GM21619 (cell line): ENCODE measurements at regions not wholly inside any gene's neighbourhood (a gene's known extent, or its start where the extent isn't known, plus 50 kb on each side); places are given as distances from the start of the nearest gene placed in this dataset.
"Not testable (repeated sequence)": the region's sequence is repeated elsewhere in the genome, so short reads cannot be mapped to it uniquely, and the experiment has no call there.

ENCODE experiments used
- ATAC-seq: cut with Tn5 transposase; IDR thresholded peaks from one replicate; pipeline ENCODE4 v1.9.1; 2021; ENCODE audit not compliant: unreplicated experiment

DNA sequence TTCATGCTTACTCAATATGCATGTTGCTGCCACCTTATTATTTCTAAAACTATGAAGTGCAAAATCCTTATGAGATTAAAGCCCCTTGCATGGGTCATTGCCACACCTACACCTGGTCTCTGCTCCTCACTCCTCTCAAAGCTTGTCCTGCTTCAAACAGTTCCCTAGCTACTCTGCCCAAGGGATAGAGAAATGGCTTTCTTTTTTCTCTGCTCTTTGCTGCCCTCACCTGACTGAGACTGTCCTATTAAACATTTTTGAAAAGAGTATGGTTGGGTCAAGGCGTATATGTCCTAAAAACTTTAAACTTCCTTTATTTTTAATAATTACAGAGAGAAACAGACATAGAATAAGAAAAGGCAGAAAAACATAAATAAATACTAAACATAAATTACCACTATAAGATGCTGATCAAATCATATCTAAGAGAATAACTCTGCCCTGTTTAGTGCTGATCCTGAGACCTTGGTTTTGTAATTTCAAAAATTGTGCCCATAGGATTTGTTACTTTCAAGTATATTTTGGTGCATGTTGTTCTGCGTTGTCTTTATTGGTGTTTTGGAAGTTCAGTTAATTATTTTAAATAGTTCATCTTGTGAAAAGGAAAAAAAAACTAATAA lies 704.9 kb upstream of the PABPC4L start:
- ATAC-seq = no peak

DNA sequence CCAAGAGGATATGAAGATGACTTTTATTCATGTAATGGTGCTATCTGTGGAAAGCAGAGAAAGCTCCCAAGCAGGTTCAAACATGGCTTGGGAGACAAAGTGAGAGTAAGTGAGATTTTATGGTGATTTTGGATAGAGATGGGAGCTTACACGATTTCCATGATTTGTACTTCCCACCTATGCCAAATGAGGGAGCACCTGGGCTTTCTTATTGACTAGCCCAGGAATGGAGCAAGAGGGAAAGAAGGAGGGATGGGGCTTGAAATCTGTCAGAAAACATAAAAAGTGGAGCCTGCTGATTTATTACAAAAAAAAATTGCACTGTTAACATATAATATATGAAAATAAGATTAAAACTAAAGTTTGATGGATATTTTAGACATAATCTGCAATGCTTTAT lies 703.5 kb upstream of the PABPC4L start:
- ATAC-seq = no peak

DNA sequence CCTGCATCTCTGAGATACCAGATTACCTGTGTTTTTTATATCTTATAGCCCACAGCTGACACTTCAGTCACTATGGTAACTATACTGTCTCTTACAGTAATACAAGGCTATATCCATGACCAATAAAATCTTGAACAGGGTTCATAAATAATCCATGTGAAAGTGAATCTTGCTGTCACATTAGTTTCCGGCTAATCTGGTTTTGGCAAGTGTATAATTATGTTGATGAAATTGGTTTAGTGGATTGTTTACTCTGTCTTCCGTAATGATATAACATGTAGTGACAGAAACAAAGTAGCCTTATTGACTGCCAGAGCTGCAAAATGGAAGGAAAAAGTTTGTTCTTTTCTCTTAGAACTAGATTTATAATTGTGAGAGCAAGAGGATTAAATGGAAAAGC lies 686.6 kb upstream of the PABPC4L start:
- ATAC-seq = no peak

DNA sequence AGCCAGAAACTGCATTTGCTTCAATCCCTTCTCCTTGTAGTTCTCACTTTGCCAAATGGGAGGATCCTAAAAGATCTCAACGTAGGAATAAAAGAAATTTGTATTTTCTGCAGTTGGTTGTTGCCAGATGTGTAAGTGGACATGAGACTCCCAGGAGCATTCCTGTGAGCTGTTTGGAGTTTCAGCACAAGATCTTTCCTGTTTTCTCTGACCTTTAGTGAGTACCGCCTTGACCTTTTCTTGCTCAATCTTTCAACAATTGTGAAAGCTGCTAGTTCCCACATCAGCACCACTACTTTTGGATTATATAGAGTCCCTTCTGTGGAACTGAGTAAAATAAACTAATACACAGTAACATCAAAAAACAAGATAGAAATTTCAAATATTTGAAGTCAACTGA lies 683.8 kb upstream of the PABPC4L start:
- ATAC-seq = no peak

DNA sequence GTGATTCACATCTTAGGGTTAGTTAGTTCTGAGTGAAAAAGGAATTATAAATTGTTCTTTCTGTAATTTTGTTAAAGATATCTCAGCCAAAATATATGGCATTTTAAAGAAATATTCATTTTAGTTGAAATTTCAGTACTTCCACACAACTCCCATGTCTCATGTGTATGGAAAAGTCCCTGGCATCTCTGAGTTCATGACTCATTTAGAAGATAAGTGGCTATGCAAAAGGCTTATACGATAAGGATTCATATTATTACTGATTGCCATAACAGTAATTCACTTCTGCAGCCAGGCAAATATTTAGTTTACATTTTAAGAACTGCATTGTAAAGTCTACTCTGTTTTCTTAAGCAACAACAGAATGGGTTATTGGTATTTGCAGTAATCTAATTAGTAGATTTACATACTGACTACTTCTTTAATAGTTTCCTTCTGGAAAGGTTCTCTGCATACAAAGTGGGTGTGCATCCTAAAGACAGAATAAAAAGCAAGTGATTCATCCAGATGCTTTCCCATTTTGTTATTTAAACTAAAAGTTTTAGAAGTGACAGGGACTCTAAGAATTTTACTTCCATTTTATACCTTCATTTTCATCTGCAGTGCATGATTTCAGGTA lies 682.4 kb upstream of the PABPC4L start:
- ATAC-seq = no peak

DNA sequence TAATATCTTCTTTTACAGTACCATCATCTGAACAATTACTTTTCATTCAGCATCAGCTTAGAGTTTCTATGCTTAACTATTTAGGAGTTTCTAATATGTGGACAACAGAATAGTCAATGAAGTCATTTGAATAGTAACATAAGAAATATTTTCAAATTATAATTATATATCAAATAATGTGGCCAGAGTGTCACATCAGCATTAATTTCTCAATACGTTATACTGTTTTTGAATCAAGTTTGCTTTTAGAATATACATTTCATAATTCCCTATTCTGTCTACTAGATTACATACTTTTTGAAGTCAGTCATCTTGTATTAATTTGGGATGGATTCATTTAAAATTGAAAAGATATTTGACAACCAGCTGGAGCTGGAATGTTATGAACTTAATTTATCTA lies 677.4 kb upstream of the PABPC4L start:
- ATAC-seq = no peak

DNA sequence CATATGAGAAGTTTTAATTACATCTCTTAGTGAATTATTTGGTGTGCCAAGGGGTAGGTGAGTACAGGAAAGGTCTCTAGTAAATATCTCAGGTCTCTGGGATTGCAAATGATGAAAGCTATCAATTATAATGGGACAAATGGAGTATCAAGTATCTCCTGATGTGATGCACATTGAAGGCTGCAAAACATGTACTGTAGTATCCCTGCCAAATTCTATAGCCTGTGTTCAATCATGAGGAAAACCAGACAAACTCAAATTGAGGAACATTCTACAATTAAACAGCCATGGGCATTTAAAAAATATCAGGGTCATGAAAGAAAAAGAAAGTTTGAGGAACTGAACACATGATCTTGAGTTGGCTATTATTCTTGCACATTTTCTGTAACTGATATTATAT lies 665.4 kb upstream of the PABPC4L start:
- no peak for ATAC-seq

DNA sequence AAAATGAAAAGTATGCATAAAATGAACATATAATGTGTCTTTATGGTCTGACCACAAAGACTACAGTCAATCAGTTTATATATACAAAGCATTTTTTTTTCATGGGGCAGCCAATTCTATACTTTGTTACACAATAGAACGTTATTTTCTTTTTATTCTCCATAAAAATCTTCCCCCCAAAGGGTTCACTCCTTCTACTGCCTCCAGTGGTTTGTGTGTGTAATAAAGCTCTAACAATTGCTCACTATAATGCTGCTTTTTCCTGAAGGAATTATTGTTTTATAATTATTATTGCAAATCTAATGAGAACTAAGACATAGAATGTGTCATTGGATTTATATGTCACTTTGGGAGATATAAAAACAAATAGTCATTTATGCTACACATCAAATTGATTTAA lies 664.1 kb upstream of the PABPC4L start:
- no peak for ATAC-seq

DNA sequence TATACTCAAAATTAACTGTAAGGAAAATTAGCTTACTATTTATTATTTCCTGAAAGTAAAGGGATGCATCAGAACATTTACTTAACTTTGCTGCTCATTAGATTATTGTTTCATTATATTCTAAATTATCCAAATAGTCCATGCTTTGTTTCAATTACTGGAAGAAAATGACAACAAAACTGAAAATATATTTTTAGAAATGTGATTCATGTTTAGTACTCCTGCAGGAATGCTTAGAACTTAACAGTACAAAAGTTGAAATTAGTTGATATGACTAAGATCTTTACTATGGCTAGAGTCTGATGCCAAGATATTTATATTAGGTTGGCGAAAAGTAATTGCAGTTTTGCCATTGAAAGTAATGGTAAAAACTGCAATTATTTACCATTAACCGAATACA lies 660.5 kb upstream of the PABPC4L start:
- ATAC-seq = no peak

DNA sequence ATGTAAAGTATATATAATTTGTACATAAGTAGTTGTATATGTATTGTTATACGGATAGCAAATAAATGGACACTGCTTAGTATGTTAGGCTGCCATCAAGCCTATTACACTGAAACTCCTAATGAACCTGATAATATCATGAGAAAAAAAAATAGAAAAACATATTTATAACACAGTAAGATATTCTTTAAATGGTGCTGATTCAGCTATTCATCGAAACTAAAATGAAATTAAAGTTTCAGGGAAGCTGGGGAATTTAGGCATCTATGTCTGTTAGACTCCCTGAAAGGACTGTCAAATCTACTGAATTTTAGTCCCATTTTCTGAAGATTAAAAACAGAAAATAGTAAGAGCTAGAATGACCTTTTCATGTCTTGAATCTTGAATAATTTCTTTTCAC lies 647.1 kb upstream of the PABPC4L start:
- ATAC-seq = no peak

DNA sequence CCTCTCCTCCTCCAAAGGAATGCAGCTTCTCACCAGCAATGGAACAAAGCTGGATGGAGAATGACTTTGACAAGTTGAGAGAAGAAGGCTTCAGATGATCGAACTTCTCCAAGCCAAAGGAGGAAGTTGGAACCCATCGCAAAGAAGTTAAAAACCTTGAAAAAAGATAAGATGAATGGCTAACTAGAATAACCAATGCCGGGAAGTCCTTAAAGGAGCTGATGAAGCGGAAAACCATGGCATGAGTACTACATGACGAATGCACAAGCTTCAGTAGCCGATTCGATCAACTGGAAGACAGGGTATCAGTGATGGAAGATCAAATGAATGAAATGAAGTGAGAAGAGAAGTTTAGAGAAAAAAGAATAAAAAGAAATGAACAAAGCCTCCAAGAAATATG lies 629.2 kb upstream of the PABPC4L start:
- ATAC-seq = not testable (repeated sequence)

DNA sequence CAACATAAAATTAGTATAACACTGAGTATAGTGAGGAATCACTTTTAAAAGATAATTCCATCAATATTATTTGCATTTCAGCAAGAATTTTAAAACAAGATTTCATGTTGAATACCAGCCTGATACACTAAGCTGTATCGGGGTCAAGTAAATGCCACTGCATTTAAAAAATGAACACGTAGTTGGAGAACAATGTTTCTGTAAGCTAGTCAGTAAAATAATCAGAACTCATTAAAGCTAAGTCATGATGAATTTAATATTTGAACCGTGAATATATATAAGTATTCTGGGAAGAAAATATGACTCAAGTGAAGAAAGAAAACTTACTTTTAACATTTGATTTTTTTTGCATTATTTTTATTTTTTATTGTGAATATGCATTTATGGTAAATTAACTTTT lies 611.0 kb upstream of the PABPC4L start:
- ATAC-seq = no peak

DNA sequence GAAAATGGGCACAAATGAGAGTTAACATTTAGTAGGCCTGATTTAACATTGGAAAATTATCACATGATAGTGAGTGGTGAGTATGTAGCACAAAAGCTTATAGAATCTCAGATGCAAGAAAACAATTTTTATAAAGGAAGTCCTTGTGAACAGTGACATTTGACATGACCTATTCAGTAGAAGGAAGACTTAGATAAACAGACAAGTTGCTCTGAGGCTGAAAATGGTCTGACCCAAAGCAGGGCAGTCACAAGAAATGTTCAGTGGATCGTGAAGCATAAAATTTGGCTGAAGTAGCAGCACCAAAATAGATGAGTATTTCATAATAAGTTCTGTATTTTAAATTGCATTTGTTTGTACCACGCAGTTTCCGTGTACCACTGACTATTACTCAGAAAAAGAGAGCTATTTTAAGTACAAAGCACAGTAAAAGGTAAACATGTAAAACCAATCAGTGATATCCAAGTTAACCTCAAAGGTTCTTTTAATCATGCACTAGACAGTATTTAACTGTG lies 605.7 kb upstream of the PABPC4L start:
- no peak for ATAC-seq

DNA sequence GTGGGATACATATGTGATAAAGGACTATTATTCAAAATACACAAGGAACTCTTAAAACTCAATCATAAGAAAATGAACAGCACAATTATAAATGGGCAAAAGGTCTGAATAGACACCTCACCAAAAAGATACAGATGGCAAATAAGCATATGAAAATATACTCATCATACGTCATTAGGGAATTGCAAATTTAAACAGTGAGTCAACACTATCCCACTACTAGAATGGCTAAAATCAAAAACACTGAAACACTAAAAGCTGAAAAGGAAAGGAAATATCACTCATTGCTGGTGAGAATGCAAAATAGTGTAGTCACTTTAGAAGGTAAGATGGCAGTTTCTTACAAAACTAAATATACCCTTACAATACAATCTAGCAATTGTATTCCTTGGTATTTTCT lies 597.0 kb upstream of the PABPC4L start:
- no peak for ATAC-seq

DNA sequence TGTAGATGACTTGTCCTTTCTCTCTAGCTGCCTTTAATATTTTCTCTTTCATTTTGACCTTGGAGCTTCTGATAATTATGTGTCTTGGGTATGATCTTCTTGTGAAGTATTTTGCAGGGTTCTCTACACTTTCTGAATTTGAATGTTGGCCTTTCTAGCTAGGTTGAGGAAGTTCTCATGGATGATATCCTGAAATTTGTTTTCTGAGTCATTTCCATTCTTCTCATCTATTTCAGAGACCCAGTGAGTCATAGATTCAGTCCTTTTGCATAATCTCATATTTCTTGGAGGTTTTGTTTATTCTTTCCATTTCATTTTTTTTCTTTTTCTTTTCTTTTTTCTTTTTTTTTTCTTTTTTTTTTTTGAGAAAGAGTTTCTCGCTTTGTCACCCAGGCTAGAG lies 585.7 kb upstream of the PABPC4L start:
- ATAC-seq = no peak

DNA sequence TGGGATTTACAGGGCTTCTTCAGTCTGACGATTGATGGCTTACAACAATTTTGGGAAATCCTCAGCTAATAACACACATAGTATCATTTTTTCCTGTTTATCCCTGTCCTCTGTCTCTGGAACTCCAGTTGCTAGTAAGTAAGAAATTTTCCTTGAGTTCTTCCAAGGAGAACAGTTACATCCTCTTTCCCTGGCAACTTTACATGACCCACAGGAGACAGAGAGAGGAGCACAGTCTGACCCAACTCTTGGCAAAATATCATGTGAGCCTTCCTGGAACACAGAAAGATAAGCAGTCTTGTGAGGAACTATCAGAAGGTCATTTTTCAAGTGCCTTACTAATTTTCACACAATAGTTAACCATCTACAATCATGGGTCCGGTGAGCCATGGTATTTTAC lies 578.7 kb upstream of the PABPC4L start:
- ATAC-seq = no peak

DNA sequence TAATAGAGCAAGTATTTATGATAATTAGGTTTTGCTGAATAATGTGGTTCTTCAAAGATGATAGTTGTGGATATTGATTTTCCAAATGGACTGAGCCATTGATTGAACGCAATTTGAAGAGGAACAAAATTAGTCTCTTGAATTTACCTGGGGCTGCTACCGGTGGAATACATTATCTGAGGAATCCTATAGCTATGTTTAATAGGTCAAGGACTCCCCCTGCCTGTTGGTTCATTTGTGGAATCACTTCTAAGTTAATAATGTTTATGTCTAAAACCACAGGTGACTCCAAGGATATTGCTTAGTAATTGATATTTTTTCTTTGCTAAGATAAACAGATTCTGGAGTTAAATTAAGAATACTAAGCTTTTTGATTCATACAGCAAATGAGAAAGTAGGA lies 576.0 kb upstream of the PABPC4L start:
- ATAC-seq = no peak

DNA sequence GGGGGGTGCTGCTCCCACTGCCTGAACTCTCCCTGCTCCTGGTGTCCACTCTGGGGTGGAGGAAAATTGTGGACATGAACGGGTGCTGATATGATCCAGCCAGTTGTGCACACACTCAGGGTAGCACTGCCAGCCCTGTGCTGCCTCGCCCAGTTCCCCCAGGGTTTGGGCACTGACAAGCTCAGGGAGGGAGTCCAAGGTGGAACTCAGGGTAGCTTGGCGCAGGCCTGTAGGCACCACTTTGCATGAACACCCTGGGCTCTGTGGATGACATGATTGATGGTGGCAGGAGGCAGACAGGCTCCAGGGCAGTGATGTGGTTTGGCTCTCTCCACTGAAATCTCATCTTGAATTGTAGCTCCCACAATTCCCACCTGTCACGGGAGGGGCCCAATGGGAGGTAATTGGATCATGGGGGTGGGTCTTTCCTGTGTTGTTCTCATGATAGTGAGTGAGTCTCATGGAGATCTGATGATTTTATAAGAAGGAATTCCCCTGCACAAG lies 572.0 kb upstream of the PABPC4L start:
- ATAC-seq = no peak

DNA sequence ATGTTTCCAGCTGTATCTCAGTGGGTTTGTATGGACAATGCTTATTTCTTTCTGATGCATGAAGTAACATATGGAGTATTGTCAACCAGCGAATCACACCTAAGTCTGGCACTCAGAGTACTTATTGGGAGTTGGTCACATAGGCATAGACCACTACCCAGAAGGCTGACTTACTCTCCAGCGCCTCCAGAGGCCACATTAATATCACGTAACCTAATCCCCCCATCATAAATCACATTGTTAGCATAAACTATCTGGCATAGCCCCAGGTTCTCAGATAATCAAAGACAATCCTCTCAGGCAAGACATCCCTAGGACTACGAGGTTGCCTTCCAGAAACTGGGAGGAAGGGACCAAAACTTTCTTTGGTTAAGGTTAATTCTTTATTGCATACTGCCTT lies 560.5 kb upstream of the PABPC4L start:
- ATAC-seq = no peak

DNA sequence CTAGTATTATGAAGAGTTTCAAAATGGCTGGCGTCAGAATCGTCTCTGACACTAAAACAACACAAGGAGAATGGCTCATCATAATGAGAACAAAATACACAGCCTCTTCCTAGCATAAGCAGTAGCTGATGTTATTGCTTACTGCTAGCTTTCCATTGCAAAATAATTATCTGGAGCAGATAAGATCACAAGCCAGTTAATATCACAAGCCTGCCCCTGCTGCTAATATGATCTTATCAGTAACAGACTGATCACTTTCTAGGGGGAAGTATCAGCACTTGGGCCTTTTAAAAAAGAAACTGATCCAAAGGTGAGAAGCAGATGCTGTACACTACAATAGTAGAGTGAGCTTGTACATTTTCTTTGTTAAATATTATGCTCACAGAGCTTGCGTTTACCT lies 554.8 kb upstream of the PABPC4L start:
- ATAC-seq = no peak

DNA sequence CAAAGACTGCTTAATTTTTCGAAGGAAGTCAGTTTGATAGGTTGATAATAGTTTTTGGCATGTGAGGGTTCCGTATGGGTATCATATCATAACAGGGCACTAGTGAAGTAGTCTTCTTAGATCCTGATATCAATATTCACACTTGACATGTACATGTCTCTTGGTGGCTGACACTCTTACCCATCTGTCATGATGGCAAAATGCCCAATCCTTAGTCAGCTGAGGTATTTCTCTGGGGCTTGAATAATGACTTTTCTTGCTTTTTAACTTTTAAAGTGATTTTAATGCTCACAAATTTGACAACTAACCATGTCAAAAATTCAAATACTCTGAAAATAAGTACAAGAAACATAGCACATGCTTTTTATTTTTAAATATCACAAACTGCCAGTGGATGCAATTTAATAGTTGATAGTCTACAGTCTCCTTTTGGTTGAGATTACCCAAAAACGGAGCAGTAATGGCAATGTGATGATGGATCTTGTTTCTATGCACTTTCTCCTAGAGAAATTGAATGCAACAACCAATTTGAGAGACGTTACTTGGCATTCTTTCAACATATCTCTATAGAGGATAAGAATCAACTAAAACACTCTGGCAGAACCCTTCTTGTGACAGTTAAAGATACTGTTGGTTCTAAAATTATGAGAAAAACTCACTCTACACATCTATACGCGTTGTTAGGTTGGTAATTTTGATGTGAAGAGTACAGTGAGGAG lies 552.9 kb upstream of the PABPC4L start:
- no peak for ATAC-seq

DNA sequence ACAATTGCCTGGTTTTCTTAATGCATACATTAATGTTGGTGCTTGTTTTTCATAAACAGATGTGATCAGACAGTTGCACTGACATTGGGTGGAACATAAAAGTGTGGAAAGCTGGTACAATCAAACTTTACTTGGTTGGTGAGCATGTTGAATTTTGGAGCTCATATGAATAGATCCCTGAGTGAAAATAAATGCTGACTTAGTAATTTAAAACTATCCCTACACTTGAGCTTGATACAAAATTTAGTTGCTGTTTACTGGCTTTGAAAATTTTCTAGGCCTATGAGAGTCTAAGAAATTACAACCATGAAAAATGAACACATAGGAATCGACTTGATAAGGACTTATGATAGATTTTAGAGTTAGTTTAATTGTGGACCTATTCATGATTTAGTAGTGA lies 551.8 kb upstream of the PABPC4L start:
- ATAC-seq = no peak
